SU-DHL-6 (cell line): ENCODE measurements at regions not wholly inside any gene's neighbourhood (a gene's known extent, or its start where the extent isn't known, plus 50 kb on each side); places are given as distances from the start of the nearest gene placed in this dataset.

ENCODE experiments used
- EZH2phosphoT487 ChIP-seq: fragments of 200-600 bp; sonication (generic), shearing (Covaris generic); conservative IDR thresholded peaks from 2 replicates; pipeline ENCODE4 v1.6.1; 2018; ENCODE audit warnings: mild to moderate bottlenecking, antibody characterized with exemption, low read length, moderate library complexity, mixed read lengths
- TF ChIP-seq, protein P1 (sequence below): fragments of 200-600 bp; sonication (generic); IDR thresholded peaks from one replicate; pipeline ENCODE4 v1.5.1; 2017; ENCODE audit warnings: antibody characterized with exemption, mild to moderate bottlenecking, low read length, moderate library complexity; ENCODE audit not compliant: insufficient read depth, poor library complexity, severe bottlenecking

DNA sequence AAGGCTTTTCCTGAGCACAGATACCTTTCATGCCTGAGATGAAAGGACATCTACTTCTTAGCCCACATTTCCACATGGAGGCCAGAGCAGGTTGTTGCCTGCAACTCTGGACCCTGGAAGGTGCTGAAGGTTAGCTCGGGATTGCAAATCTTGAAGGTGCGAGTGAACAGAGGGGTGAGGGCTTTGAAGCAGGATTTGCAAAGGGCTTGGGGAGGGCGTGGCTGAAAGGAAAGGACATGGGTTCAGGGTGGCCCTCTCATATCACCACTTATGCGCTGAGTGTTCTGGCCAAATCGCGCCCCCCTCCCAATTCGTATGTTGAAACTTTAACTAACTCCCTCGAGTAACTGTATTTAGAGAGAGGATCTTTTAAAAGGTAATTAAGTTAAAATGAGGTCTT, 501.6 kb downstream of the MIAT start:
- TF ChIP-seq, protein P1, sequence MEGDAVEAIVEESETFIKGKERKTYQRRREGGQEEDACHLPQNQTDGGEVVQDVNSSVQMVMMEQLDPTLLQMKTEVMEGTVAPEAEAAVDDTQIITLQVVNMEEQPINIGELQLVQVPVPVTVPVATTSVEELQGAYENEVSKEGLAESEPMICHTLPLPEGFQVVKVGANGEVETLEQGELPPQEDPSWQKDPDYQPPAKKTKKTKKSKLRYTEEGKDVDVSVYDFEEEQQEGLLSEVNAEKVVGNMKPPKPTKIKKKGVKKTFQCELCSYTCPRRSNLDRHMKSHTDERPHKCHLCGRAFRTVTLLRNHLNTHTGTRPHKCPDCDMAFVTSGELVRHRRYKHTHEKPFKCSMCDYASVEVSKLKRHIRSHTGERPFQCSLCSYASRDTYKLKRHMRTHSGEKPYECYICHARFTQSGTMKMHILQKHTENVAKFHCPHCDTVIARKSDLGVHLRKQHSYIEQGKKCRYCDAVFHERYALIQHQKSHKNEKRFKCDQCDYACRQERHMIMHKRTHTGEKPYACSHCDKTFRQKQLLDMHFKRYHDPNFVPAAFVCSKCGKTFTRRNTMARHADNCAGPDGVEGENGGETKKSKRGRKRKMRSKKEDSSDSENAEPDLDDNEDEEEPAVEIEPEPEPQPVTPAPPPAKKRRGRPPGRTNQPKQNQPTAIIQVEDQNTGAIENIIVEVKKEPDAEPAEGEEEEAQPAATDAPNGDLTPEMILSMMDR: no peak
- no peak for TF ChIP-seq EZH2phosphoT487
